AG04449 (cell line): ENCODE measurements at regions not wholly inside any gene's neighbourhood (a gene's known extent, or its start where the extent isn't known, plus 50 kb on each side); places are given as distances from the start of the nearest gene placed in this dataset.

Experiments
- CTCF ChIA-PET: fragments of 350-600 bp; formaldehyde crosslinking; extraction: SDS; loops from one replicate; lab custom pipeline; 2021; ENCODE audit warnings: antibody characterized with exemption; lab: Yijun Ruan, JAX
- POLR2A ChIA-PET: fragments of 400-600, 350-600 bp; formaldehyde crosslinking; extraction: SDS; loops from one replicate; lab custom pipeline; 2020; ENCODE audit warnings: antibody characterized with exemption, inconsistent platforms; lab: Yijun Ruan, JAX
- DNase-seq: peaks from one replicate; pipeline ENCODE4 v3.0.0-alpha.2; 2010; ENCODE audit warnings: low read depth, low spot score
- H3K4me3 ChIP-seq: 2 replicates; pipeline ENCODE4 v1.5.1; 2011; ENCODE audit warnings: low read depth, mild to moderate bottlenecking, control low read depth, low read length
- TF ChIP-seq, protein P1 (sequence below): IDR thresholded peaks from one replicate; pipeline ENCODE4 v1.5.1; 2011; ENCODE audit warnings: mild to moderate bottlenecking, moderate library complexity, low read length, control low read depth, inconsistent platforms; ENCODE audit not compliant: insufficient read depth; ENCODE audit errors: missing control alignments

DNA sequence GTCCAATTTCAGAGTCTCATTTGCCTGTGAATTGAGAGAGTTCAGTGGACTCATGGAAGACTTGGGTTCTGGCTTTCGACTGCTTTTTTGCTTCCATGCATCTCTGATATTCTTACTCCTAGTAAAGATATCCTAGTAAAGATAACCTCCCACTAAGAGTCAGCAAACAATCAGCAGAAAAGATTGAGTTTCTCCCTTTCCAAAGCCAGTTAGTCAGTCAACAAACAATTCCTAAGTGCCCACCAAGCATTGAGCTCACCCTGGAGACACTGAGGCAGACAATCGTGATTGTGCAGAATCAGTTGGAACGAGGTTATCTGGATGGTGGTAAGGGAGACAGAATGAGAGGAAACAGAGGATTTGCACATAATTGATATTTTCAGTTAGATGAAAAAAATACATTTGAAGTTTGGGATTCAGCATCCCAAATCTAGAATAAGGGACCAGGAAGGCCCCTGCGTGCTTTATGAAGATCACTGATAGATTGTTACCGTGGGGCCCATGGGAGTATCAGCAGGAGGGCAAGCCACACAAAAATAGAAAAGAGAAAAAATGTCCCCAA lies 99.7 kb upstream of the SLC38A2 start:
- CTCF ChIA-PET, result interaction anchor here (1.5 kb wide), 1 partner anchor 12 kb away, joined by 4 read pairs; no protein-coding TSS in a partner anchor
- no peak overlapping the region for H3K4me3 ChIP-seq
- TF ChIP-seq, protein P1, sequence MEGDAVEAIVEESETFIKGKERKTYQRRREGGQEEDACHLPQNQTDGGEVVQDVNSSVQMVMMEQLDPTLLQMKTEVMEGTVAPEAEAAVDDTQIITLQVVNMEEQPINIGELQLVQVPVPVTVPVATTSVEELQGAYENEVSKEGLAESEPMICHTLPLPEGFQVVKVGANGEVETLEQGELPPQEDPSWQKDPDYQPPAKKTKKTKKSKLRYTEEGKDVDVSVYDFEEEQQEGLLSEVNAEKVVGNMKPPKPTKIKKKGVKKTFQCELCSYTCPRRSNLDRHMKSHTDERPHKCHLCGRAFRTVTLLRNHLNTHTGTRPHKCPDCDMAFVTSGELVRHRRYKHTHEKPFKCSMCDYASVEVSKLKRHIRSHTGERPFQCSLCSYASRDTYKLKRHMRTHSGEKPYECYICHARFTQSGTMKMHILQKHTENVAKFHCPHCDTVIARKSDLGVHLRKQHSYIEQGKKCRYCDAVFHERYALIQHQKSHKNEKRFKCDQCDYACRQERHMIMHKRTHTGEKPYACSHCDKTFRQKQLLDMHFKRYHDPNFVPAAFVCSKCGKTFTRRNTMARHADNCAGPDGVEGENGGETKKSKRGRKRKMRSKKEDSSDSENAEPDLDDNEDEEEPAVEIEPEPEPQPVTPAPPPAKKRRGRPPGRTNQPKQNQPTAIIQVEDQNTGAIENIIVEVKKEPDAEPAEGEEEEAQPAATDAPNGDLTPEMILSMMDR, result no peak
- POLR2A ChIA-PET, result no interaction called here
- DNase-seq, result no peak

DNA sequence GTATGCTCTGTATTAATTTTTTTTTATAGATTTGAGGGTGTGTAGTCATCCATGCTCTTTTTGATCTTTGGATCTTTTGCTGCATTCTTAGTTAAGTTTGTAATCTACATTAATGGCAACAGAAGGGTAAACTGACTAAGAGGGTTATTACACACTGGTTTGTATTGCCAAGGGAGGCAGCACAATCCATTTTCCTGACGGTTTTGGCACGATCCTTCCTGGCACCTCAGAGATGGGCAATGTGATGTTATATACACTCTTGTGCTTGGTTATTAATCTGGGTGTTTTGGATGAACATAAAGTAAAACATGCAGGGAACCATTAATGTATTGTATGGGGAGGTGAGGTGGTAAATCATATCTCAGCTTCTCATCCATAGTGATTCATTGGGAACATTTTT lies 98.8 kb upstream of the SLC38A2 start:
- POLR2A ChIA-PET, result no interaction called here
- no peak overlapping the region for H3K4me3 ChIP-seq
- DNase-seq, result no peak
- CTCF ChIA-PET, result interaction anchor here (0.6 to 1.5 kb wide), 4 partner anchors 12 to 432 kb away, joined by 3 to 4 read pairs (median 3); no protein-coding TSS in a partner anchor
- TF ChIP-seq, protein P1, result no peak

DNA sequence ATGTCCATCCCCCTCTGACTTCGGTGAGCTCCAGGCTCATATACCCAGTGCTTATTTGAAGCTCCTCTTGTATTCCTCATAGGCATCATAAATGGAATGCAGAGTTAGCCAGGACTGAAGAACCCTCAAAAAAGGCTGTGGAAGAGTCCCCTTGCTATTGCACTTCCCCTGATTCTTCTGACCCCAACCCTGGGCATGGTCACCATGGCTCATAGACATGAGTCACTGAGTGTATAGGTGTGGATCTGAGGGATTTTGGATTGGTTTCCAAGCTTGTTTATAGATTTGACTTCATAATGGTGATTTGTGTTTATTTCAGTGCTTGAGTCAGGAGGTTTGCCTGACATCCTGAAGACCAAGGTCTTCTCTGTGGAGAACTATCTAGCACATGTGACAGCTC lies 98.4 kb upstream of the SLC38A2 start:
- no peak overlapping the region for H3K4me3 ChIP-seq
- ChIA-PET CTCF (interaction anchor here (0.6 to 1.5 kb wide), 4 partner anchors 11 to 896 kb away, joined by 3 to 4 read pairs (median 3); no protein-coding TSS in a partner anchor), POLR2A (no interaction called here)
- TF ChIP-seq, protein P1, result no peak
- no peak for DNase-seq

DNA sequence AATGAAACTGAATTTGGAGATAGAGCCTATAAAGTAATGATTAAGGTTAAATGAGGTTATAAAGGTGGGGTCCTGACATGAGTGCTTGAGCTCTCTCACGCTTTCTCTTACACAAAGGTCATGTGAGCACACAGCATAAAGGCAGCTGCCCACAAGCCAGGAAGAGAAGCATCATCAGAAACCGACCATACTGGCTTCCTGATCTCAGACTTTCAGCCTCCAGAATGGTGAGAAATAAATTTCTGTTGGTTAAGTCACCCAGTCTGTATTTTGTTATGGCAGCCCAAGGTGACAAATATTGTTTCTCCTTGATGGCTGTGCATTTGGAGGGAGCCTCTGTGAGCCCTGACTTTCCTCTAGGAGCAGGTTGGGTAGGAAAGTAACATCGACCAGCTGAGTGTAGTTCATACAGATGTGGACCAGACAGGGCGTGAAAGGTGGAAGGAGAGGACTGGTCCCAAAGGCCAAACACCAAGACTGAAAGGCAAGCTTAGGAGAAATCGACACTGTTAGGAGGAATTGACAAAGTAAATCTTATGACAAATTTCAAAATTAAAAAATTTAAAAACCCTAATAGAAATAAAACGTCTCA lies 97.6 kb upstream of the SLC38A2 start:
- CTCF ChIA-PET, result interaction anchor here (0.6 to 1.6 kb wide), 4 partner anchors 11 to 897 kb away, joined by 3 read pairs; no protein-coding TSS in a partner anchor
- POLR2A ChIA-PET, result no interaction called here
- H3K4me3 ChIP-seq, result no peak overlapping the region

DNA sequence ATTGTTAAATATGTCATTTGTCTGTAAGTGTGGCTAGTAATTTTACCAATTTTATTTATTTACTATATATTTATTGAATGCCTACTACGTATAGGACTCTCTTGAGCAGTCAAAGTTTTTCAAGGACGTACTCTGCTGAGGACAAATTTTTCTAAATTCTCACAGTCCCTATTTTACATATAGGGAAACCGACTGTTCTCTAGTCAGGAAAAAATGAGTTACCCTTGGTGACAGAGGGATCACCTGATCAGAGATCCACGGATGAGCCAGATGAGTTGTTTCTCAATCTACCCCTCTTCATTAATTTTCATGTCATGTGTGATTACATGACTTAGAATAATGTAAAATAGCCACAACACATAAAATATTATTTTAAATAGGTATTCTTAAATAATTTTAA lies 96.2 kb upstream of the SLC38A2 start:
- no peak for DNase-seq
- TF ChIP-seq, protein P1, result no peak
- no peak overlapping the region for H3K4me3 ChIP-seq
- POLR2A ChIA-PET, result no interaction called here
- CTCF ChIA-PET, result interaction anchor here (1.6 kb wide), 1 partner anchor 12 kb away, joined by 3 read pairs; no protein-coding TSS in a partner anchor

More for the DNA sequence above, 97.6 kb upstream of the SLC38A2 start:
- DNase-seq, result no peak
- TF ChIP-seq, protein P1, result no peak

DNA sequence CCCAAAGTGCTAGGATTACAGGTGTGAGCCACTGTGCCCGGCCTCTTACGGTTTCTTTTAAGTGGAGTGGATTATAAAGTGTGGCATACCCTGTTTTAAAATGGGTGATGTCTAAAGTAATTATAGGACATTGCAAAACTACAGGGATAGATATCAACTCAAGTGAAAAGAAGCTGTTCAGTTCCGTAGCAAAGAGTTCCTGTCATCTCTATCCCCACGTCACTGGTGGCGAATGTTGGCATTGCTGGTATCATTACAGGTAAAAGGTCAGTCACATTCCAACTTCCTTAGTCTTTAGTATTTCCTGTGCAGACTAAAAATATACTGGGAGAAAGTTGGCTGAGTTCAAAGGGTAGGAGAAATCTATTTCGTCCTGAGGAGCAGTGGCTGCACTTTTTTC lies 95.6 kb upstream of the SLC38A2 start:
- no peak for DNase-seq
- ChIA-PET CTCF (no interaction called here), POLR2A (no interaction called here)
- H3K4me3 ChIP-seq, result no peak overlapping the region
- TF ChIP-seq, protein P1, result no peak
